ENCODE measurements at regions not wholly inside any gene's neighbourhood (a gene's known extent, or its start where the extent isn't known, plus 50 kb on each side); places are given as distances from the start of the nearest gene placed in this dataset.

- TF ChIP-seq ZNF521 (tag by site-specific recombination; IDR thresholded peaks at IDR 0.05), result no peak
- no peak for TF ChIP-seq ZNF10 (tag by site-specific recombination; IDR thresholded peaks at IDR 0.05)
- TF ChIP-seq, protein P1, sequence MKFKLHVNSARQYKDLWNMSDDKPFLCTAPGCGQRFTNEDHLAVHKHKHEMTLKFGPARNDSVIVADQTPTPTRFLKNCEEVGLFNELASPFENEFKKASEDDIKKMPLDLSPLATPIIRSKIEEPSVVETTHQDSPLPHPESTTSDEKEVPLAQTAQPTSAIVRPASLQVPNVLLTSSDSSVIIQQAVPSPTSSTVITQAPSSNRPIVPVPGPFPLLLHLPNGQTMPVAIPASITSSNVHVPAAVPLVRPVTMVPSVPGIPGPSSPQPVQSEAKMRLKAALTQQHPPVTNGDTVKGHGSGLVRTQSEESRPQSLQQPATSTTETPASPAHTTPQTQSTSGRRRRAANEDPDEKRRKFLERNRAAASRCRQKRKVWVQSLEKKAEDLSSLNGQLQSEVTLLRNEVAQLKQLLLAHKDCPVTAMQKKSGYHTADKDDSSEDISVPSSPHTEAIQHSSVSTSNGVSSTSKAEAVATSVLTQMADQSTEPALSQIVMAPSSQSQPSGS (tag by site-specific recombination; IDR thresholded peaks at IDR 0.05; ENCODE audit: low read depth), result no peak
- TF ChIP-seq, protein P2, sequence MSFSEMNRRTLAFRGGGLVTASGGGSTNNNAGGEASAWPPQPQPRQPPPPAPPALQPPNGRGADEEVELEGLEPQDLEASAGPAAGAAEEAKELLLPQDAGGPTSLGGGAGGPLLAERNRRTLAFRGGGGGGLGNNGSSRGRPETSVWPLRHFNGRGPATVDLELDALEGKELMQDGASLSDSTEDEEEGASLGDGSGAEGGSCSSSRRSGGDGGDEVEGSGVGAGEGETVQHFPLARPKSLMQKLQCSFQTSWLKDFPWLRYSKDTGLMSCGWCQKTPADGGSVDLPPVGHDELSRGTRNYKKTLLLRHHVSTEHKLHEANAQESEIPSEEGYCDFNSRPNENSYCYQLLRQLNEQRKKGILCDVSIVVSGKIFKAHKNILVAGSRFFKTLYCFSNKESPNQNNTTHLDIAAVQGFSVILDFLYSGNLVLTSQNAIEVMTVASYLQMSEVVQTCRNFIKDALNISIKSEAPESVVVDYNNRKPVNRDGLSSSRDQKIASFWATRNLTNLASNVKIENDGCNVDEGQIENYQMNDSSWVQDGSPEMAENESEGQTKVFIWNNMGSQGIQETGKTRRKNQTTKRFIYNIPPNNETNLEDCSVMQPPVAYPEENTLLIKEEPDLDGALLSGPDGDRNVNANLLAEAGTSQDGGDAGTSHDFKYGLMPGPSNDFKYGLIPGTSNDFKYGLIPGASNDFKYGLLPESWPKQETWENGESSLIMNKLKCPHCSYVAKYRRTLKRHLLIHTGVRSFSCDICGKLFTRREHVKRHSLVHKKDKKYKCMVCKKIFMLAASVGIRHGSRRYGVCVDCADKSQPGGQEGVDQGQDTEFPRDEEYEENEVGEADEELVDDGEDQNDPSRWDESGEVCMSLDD (tag by site-specific recombination; IDR thresholded peaks at IDR 0.05), result no peak
- no peak for TF ChIP-seq ZNF768 (tag by site-specific recombination; IDR thresholded peaks at IDR 0.05)
- TF ChIP-seq OVOL3 (tag by site-specific recombination; IDR thresholded peaks at IDR 0.05), result no peak
- TF ChIP-seq CTCF (tag by site-specific recombination; IDR thresholded peaks at IDR 0.05), result no peak
- no peak for TF ChIP-seq ZNF785 (tag by site-specific recombination; IDR thresholded peaks at IDR 0.05)
- no peak for TF ChIP-seq ZNF121 (tag by site-specific recombination; IDR thresholded peaks at IDR 0.05)
- TF ChIP-seq REPIN1 (tag by site-specific recombination; IDR thresholded peaks at IDR 0.05; ENCODE audit: low read depth), result no peak
- TF ChIP-seq, protein P3, sequence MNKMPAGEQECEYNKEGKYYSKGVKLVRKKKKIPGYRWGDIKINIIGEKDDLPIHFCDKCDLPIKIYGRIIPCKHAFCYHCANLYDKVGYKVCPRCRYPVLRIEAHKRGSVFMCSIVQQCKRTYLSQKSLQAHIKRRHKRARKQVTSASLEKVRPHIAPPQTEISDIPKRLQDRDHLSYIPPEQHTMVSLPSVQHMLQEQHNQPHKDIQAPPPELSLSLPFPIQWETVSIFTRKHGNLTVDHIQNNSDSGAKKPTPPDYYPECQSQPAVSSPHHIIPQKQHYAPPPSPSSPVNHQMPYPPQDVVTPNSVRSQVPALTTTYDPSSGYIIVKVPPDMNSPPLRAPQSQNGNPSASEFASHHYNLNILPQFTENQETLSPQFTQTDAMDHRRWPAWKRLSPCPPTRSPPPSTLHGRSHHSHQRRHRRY (tag by site-specific recombination; IDR thresholded peaks at IDR 0.05), result no peak
- TF ChIP-seq ZNF157 (tag by site-specific recombination; IDR thresholded peaks at IDR 0.05), result no peak
- TF ChIP-seq SCRT1 (tag by site-specific recombination; IDR thresholded peaks at IDR 0.05; ENCODE audit: borderline replicate concordance), result no peak
These were observed 445.6 kb upstream of the CA10 start for GRCh38 chr17:52604105-52604504.
